Stimulated activated CD4-positive, alpha-beta T cell treated with anti-CD3 and anti-CD28 coated beads, Interleukin-12 subunit alpha, Interleukin-12 subunit beta, amount 100 ng/mL, for 4 hours (primary cell): ENCODE measurements at regions not wholly inside any gene's neighbourhood (a gene's known extent, or its start where the extent isn't known, plus 50 kb on each side); places are given as distances from the start of the nearest gene placed in this dataset.
"Not testable (repeated sequence)": the region's sequence is repeated elsewhere in the genome, so short reads cannot be mapped to it uniquely, and the experiment has no call there.

Experiments used
- DNase-seq: peaks from one replicate; pipeline ENCODE4 v3.0.0-alpha.2; 2020

DNA sequence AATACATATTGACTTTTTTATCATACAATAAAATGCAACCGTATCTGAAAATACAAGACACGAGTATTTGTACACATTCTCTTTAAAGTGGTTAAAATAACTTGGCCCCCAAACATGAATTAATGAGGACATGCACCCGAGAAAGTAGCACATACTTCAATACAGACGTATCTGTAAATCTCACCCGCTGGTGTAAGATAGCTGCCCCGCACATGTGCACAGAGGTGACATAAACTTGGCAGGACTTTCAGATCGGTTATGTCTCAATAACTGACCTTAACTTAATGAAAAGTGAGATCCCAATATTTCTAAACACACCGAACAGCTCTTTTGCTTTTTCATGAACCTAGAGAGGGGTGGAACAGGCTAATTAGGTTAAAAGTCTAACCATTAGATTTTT, 91.5 kb upstream of the RPS6KA2 start:
- DNase-seq = no peak

DNA sequence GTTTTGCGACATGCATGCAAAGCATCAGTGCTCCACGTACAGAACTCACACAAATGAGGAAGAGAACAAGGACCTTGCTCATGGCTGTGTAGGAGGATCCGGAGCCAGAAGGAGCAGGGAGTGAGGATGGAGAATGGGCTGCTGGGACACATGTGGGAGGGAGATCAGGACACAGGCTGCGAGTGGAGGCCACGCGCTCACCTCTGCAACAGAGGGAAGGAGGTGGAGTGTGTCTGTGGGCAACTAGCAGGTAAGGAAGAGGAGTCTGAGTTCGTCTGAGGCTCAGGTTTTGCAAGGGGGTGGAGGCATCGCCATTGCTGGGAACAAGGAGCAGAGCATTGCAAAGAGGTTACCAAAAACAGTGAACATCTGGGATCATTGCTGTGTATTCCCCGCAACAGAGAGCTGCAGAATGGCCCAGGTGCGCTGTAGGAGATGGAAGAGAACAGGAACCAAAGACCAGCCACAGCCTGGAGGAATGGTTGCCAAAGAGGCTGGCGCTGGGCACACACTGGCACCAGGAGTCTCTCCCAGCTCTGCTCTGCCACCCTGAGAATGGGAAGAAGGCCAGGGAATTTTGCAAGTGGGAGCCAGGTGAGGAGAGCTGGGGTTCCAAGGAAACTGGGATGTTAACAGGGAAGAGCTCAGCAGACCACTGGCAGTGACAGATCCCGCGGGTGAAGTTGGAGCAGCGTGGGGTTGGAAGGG, 90.0 kb upstream of the RPS6KA2 start:
- no peak for DNase-seq

DNA sequence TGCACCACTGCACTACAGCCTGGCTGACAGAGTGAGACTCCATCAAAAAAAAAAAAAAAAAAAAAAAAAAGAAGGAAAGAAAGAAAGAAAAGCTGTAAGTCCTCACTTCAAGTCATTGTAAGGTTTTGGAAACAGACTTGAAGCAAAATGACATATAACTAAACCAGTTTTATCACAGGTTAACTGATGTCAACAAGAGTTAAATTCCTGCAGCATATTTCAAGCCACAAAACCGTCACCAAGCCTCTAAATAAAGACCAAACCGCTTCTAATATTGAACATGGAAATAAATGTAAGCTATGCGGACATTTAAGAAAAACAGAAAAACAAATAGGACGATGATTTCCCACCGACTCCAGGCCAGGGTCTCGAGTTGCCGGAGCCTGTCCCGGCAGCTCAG, 88.9 kb upstream of the RPS6KA2 start:
- no peak for DNase-seq

DNA sequence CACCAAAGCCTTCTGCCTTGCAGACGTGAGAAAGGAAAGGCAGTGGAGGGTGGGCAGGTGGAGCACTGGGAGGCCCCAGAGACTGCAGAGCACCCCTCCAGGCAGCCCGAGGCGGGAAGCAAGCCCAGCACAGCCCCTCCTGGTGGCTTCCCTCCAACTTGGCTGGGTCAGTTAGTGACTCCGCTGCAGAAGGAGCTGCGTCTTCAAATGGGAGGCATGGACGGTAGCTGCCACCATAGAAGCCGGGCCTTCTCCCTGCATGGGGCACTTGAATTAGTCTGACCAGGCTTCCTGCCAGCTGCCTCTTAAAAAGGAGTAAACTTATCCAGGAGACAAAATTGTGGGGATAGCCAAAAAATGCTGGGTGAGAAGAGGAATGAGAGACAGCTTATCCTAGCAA, 88.0 kb upstream of the RPS6KA2 start:
- no peak for DNase-seq

DNA sequence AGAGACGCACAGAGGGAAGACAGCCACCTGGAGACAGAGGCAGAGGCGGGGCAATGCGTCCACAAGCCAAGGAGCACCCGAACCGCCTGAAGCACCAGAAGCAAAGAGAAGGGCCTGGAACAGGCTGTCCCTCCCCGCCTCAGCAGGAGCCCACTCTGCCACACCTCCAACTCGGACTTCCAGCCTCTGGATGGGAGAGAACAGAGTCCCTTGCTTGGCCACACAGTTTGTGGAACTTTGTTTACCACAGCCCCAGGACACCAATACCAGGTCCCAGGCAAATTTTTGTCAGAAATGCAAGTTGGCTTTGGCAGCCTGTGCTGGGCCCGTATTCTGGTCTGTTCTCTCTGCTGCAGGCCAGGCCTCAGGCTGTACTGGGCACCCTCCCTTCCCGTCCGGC, 87.5 kb upstream of the RPS6KA2 start:
- no peak for DNase-seq

DNA sequence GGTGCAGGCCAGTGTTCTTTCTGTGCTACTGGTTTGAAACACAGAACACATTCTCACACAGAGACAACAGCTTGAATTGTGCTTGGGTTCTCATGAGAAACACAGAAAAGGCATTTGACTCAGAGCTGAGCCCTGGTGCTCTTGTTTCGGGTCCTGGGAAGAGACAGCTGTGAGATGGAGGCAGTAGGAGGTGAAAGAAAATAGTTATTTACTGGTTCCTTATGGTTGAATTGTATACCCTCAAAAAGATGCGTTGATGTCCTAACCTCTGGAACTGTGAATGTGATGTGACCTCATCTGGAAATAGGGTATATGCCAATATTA, 87.1 kb upstream of the RPS6KA2 start:
- no peak for DNase-seq

DNA sequence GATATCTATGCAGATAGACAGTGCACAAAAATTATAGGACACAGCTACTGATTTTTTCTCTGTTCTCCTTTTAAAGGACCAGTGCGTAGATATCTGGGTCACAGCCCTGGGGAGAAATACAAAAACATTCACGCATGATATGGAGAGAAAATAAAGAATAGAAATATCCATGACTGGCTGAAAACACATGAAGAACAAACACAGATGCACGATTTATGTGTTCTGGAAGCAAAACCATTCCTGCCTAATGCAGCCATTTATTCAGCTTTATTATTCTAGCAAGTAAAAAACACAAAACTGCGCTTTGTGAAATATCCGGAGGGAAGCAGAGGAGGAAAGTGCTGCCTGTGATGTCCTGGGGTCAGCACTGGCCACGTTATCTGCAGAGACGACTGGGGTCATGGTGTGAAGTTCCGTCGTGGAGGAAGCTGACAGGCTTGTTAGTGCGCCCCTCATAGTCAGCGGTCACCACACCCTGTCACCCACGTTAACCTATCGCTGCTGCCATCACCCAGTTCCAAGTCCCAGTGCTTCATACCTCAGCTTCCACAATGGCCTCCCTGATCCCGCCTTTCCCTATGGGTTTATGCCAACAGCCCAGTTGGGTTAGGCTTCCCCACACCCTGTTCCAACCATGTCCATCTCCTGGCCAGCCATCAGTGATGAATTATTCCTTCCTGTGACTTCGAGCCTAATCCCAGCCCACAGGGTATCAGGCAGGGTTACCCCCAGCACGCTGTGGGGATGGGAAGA, 86.6 kb upstream of the RPS6KA2 start:
- DNase-seq = no peak

DNA sequence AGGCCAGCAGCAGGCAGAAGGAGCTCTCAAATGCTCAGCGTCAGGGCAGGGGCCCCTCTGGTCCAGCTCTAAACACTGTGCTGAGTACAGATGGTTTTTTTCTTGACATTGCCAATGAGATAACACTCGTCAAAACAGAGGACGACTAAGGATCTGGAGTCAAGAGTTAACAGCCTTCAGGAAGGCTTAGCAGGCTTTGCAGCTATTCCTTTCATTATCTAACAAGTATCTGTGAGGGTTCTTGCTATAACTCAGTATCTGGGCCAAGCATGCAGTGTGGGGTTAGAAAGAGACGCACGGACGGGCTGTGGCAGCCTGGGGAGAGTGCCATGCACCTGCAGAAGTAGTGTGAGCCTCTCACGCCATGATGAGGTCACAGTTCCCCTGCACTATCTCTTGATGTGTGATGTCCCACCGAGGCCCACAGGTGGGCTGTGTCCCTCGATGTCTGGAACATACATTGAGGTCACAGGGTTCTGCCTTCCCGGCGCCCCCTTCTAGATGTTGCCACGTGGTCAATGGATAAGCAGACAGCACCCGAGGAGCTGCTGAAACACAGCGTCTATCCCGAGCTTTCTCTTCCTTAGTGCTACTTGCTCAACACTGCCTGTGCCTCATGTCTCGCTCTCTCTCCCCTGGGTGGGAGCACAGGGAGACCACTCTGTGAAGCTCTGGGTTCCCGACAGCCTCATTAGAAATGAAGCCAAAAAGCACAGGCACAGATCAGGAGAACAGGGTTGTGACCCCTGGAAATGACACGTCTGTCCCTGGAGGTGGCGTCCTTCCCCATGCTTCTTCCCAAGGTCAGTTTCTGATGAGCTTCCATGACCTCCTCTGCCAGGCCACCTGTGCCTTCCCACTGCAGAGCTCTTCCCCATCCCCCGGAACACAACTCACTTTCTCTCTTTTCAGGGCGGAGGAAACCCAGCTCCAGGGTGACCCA, 85.5 kb upstream of the RPS6KA2 start:
- DNase-seq = no peak

DNA sequence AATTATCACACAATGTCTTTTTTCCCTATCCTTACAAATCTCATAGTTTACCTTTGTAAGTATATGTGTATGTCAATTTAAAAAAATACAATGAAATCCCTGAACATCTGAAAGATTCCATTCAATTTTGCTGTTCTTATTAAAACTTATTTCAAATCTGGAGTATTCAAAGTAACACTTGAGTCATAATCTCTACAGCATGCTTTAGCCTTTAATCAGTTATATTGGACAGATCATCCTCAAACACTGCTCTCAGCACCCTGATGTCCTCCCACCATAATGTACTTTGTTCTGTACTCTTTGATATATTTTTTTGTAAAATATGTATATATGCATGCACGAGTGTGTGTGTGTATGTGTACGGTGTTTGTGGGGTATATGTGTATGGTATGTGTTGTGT, 83.0 kb upstream of the RPS6KA2 start:
- DNase-seq = no peak

DNA sequence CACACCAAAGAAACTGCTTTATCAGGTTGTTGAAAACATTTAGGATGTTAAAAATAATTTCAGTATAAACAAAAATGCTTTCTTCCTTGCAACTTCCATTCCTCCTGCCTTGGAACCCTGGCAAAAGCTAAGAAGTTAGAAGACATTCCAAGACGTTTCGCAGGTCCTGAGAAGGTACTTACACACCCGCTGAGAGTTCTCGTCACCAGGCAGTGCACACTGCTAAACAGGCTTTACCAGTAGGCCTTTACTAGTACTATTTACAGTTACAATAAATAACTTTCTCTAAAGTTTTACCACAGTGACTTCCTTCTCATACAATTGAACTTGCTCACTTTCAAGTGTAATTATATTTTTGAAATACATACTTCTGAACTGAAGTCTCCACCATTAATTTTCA, 81.4 kb upstream of the RPS6KA2 start:
- no peak for DNase-seq

DNA sequence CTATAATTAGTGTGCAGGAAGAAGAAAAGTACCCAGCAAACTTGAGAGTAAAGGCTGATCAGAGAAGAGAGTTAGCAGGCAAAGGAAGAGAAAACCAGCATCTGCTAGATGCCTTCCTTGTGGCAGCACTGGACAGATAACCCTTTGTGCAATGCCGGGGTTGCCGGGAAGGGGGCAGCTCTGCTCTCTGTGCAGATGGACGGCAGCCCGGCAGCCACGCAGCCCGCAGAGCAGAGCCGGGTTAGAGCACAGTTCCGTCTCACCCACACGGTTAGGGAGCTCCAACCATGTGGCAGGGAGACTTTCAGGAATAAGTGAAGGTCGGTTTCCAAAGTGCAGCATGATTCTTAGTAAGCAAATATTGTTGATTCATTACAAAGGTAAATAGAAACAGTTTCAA, 80.0 kb upstream of the RPS6KA2 start:
- DNase-seq = no peak

DNA sequence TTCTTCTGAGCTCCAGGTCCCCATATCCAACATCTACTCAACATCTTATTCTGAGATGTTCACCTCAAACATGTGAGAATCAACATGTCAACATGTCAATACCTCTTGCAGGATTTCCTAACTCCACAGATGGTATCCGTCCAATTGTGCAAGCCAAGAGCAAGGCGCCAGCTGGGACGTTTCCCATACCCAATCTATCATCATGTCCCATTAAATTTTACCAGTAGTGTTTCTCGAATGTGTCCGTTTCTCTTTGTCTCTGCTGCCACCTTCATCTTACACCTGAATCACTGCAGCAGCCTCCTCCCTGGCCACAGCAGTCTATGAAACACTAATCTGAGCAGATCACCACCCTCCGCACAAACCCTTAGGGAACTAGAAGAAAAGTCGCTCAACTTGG, 78.0 kb upstream of the RPS6KA2 start:
- DNase-seq = no peak

DNA sequence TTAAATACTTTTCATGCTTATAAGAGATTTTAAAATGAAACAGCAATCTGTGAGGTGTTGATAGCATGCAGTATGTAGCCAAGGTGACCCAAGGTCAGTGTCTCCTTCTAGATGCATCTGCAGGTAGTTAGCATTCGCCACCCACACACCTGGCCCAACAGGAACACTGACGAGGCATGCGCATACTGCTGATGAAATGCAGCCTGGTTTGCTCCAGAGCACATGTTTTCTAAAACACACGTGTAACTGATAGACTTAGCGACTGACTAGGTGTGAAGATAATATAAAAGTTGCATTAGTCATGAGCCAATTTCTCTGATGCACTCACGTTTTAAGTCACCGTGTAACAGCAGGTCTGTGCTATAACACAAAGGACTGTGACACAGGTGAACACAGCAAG, 77.1 kb upstream of the RPS6KA2 start:
- no peak for DNase-seq

DNA sequence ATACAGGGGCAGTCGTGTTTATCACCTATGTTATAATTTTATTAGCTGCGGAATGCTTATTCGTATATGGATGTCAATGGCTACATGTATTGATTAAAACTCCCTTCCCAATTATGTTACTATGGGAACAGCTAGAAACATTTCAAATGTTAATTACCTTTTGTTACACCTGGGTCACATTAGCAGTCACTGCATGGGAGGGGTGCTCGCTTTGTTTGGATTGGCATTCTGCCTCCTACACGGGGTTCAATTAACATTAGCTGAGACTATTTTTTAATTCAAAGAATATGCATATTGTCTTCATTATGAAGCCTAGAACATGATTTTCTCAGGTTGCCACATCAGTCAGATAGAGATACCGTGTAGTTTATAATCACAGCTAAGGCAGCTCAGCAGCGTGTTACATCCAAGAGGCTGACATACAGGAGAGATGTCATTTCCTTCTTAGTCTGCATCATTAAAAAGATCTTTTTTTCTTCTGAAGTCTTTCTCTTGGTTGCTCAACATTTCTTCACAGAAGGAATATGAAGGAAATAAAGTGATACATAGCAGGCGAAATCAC, 76.2 kb upstream of the RPS6KA2 start:
- no peak for DNase-seq

DNA sequence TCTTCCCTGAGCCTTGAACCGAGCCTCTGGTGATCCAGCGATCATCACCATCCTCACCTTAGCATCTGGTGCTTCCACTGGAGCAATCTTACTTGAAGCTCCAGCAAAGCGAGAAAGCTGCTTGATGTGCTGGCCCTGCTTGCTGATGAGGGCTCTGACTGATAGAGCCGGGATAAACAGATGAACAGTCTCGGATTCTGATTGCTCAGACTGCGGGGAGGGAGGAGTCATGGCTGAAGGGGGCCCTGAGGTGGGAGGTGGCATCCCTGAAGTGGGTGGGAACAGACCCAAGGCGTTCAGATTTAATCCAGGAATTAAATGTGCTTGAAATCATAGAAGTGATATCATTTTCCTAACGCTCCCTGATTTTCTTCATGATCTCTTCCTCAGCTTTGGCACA, 74.4 kb upstream of the RPS6KA2 start:
- DNase-seq = not testable (repeated sequence)

DNA sequence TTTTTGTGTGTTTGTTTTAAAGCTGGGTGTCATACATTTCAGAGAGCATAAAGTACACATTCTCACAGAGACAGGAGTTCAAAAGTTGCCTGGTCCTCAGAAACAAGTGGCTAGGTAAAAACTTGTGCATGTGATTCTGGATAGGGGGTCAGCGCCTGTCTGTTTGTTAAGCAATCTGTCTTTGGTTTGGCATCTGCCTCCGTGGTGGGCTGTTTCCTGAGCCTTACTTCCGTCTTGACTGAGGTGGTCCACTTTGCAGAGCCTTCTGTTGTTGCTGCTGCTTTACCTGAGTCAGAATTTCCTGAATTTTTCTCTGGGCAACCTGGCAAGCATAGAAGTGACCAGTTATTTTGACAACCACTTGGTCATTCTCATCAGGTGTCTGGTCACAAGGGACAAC, 73.8 kb upstream of the RPS6KA2 start:
- DNase-seq = not testable (repeated sequence)

DNA sequence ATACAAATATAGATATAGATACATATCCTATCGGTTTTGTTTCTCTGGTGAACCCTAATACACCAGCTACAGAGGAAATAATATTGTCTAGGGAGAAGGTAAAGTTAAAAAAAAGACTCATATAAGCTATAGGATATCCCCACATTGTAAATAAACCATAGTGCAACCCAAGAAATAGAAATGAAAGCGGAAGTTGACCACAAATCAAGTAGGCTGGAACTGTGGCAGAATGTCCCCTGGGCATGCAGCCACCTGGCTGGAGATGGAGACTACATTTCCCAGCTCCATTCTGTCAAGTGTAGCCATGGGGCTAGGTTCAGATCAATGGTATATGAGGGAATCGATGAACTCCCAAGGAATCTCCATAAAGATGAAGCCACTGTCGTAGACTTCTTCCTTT, 70.1 kb upstream of the RPS6KA2 start:
- no peak for DNase-seq

DNA sequence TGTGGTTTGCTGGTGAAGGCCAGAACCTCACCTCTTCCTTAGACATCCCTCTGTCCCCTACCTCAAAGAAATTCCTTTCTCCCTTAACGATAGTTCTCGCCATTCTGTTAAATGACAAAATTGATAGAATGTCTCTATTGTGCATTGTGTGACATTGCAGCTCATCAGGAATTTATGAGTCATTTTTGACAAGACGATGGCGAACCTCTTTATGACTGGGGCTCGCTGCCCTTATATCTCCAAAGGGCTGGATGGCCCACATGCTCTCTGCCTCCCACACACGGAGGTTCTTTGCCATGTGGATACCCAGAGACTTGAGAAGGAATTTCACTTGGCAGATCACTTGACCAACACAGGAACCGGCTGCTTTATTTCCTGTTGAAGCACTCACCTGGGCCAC, 66.8 kb upstream of the RPS6KA2 start:
- no peak for DNase-seq

DNA sequence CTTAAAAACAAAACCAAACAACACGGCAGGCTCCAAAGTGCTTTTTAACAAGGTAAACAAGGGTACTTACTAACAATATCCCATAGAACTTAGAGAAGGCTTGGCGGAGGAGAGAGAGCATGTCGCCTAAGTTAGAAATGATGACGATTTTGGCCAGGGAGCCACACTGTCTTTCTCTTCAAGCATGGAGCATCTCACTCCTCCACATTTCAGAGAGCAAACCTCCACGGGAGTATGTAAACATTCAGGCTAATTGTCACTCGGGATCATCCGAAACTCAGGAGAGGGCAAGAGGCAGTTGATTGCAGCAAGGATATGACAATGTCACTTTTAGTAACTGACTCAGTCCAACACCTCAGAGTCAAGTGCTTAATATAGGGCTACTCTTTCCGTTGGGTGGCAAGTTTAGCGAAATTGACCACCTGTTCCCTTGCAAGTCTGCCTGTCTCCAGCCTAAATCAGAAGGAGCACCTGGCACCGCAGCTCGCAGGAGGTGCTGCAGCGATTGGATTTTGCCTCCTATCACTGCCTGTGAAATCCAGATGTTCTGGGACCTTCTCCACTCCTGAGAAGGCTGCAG, 65.8 kb upstream of the RPS6KA2 start:
- DNase-seq = no peak

DNA sequence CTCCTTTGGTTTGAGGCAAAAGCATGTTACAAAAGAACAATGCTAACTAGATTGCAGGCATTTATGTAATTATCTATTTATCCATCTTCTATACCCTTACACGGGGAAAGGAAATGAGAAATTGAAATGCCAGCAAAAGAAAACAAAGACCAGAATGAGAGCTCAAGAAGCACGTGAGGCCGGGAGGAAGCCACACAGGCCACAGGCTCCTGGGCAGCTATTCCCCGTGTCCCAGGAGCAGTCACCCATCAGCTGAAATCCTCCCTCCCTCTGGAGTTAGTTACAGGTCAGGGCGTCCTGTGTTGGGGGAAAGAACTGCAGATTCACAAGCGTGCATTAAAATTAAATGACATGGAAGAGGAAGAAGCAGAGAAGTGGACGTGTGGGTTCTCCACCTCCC, 64.7 kb upstream of the RPS6KA2 start:
- DNase-seq = no peak

DNA sequence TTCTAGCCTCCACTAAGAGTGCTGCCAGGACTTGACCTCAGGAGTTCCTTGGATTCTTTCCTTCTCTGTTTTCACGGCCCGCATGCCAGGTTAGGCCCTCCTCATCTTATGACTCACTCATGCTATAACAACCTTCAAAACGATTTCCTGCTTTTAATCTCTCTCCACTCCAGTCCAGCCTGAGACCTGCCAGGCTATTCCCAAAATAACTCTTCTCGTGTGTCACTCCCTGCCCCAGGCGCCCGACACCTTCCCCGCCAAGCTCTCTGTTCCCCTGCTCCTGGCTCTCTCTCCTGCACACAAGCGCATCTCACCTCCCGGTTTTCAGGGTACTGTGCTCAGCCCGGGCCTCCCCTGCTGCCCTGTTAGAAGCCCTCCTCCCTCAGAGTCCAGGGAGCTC, 64.1 kb upstream of the RPS6KA2 start:
- no peak for DNase-seq

DNA sequence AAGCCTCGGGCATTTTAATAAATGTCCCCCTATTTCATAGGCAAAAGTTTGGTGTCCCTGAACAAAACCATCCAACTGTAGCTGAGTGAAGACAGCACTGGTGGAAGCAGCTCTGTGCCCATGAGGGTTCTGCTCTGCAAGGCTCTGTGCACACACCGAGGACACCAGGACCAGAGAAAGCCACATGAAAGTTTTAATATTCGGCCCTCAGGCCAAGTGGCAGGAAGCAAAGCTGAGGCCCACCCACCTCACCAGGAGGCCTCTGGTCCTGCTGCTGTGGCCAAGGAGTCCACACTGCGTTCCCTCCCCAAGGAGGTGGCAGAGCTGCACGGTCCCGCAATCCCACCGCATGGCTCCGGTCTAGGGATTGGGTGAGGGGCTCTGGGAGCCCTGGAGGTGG, 62.6 kb upstream of the RPS6KA2 start:
- no peak for DNase-seq

DNA sequence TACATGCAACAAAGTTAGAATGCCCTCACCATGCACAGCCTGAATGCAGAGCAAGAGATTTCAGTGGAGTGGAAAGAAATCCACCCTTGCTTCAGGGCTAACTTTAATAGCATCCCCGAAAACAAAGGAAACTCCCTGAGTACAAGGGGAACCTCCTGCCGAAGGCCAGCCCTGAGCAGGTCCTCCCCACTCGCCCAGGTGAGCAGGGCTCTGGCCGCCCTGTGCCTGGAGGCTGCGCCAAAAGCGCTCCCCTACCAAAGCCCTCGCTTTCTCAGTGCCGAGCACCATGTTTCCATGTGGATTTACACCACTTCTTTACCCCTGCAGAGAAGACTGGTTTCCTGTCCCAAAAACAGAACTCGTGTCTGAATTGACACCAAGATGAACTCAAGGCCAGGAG, 61.9 kb upstream of the RPS6KA2 start:
- no peak for DNase-seq
